Thyroid gland (tissue), 4 donors: ENCODE measurements at regions not wholly inside any gene's neighbourhood (a gene's known extent, or its start where the extent isn't known, plus 50 kb on each side); places are given as distances from the start of the nearest gene placed in this dataset.

Experiments
- POLR2A ChIP-seq, 2 donors: fragments of 450-650 bp; IDR thresholded peaks; one replicate each; pipeline ENCODE4 v1.6.1; 2017; ENCODE audit warnings: antibody characterized with exemption in 2 of 2, mild to moderate bottlenecking in 2 of 2, moderate library complexity in 1 of 2
- TF ChIP-seq, protein P1 (sequence below), 6 experiments: fragments of 200-600 bp in 3 of 6; fragments of 450-650 bp in 3 of 6; sonication (generic) in 3 of 6; IDR thresholded peaks; one replicate each; pipeline ENCODE4 v1.5.1; 2016 to 2019; ENCODE audit warnings: antibody characterized with exemption in 6 of 6, mild to moderate bottlenecking in 2 of 6, inconsistent platforms in 1 of 6, moderate library complexity in 1 of 6

DNA sequence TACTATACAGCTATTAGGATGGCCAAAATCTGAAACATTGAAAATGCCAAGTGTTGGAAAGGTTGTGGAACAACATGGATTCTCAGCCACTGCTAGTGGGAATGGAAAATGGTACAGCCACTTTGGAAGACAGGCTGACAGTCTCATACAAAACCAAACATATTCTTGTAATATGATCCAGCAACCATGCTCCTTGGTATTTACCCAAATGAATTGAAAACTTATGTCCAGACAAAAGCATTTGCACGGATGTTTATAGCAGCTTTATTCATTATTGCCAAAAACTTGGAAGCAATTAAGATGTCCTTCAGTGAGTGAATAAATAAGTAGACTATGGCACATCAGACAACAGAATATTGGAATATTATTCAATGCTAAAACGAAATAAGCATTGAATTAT lies 105.8 kb upstream of the DCLK2 start:
- TF ChIP-seq, protein P1, sequence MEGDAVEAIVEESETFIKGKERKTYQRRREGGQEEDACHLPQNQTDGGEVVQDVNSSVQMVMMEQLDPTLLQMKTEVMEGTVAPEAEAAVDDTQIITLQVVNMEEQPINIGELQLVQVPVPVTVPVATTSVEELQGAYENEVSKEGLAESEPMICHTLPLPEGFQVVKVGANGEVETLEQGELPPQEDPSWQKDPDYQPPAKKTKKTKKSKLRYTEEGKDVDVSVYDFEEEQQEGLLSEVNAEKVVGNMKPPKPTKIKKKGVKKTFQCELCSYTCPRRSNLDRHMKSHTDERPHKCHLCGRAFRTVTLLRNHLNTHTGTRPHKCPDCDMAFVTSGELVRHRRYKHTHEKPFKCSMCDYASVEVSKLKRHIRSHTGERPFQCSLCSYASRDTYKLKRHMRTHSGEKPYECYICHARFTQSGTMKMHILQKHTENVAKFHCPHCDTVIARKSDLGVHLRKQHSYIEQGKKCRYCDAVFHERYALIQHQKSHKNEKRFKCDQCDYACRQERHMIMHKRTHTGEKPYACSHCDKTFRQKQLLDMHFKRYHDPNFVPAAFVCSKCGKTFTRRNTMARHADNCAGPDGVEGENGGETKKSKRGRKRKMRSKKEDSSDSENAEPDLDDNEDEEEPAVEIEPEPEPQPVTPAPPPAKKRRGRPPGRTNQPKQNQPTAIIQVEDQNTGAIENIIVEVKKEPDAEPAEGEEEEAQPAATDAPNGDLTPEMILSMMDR (IDR thresholded peaks at IDR 0.05), result no peak
- no peak for TF ChIP-seq POLR2A (IDR thresholded peaks at IDR 0.05)
